T1000 (cell line): ENCODE measurements at regions not wholly inside any gene's neighbourhood (a gene's known extent, or its start where the extent isn't known, plus 50 kb on each side); places are given as distances from the start of the nearest gene placed in this dataset.
"Not testable (repeated sequence)": the region's sequence is repeated elsewhere in the genome, so short reads cannot be mapped to it uniquely, and the experiment has no call there.

ENCODE experiments used
- DNase-seq: peaks from one replicate; lab custom pipeline; 2025; ENCODE audit warnings: mixed read lengths; lab: John Stamatoyannopoulos, UW

DNA sequence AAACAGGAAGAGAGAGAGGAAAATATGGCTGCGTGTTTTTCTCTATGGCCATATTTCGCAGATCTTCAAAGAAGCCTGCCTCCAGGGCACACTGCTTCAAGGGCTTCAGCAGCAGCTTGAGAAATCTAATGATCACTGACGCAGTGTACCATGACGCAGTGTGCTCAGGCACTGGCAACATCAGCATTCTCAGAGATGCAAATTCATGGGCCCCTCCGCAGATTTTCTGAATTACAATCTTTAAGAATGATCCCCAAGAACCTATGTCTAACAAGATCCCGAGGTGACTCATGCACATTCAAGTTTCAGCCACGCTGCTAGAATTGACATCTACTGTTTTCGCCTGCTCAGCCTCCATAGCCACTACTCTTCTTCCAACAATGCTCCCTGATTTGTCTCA lies 143.9 kb upstream of the ZNF366 start:
- no peak for DNase-seq

DNA sequence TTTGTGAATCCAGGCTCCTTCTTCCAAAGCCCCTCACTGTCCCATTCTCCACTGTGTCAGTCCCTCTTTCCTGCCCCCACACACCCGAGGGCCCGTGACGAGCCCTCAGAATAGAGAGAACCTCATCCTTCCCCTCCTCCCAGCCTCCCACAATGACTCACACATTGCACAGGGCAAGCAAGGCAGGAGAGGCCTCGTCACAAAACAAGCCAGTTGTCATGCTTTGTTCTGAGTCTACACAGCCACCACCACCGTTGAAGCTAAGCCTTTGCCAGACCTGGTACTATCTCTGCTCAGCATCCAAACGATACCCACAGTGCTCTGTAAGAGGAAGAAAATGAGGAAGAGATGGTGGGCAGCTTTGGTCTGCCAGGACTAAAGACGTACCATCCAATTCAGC lies 142.2 kb upstream of the ZNF366 start:
- no peak for DNase-seq

DNA sequence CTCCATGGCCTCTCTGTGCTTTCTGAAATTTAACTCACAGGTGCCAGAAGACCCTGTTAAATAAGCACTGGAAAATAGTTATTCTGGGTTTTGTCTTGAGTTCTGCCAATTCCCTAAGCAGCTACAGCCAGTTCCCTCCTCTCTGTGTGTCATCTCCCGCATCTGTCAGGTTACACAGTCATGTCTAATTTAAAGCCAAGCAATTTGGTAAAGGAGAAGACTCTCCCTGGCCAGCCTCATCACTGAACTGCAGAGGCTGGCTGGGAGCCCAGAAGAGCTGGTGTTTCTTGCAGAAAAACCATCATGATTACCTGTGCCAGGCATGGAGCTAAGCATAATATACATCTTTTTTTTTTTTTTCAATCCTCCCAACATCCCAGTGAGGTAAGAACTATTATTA lies 141.3 kb upstream of the ZNF366 start:
- DNase-seq, result no peak

DNA sequence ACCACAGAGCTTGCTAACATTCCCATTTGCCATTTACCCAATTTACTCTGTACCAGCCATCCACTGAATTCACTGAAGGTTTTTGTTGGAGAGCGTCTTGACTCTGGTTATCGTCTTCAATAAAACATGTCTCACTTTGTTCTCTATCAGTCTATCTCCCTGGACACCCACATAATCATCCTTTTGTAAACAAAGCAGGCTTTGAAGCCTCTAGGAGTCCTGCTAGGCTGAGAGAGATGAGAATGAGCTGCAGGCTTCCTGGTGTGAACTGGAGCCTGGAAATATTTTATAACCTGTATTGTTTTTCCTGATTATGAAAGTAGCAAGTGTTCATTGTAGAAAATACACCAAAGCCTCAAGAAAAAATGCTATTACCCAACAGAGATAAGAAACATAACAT lies 140.6 kb upstream of the ZNF366 start:
- no peak for DNase-seq

DNA sequence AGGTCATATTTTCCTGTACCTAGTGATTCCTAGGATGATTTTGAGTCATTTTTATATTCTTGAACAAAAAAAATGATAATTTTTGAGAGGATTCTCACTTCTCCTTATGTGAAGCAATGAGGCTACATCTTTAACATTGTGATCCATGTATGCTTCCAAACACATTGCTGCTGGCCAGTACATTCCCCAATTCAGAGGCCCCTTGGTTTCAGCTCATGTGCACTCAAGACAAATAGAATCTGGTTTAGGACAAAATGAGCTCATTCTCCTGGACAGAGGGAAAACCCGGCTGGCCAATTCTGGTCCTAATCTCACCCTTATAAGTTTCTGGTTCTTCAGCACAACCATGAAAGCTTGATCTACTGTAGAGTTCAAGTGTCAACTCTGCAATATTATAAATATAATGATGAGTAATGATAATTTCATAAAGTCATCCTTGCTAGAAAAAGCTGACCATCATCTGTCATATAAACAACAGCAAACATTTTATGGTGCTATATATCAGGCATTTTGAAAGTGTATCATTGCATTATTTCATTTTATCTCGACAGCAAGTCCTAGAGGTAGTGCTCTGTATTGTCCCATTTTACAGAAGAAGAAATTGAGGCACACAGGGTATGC lies 139.1 kb upstream of the ZNF366 start:
- DNase-seq, result no peak

DNA sequence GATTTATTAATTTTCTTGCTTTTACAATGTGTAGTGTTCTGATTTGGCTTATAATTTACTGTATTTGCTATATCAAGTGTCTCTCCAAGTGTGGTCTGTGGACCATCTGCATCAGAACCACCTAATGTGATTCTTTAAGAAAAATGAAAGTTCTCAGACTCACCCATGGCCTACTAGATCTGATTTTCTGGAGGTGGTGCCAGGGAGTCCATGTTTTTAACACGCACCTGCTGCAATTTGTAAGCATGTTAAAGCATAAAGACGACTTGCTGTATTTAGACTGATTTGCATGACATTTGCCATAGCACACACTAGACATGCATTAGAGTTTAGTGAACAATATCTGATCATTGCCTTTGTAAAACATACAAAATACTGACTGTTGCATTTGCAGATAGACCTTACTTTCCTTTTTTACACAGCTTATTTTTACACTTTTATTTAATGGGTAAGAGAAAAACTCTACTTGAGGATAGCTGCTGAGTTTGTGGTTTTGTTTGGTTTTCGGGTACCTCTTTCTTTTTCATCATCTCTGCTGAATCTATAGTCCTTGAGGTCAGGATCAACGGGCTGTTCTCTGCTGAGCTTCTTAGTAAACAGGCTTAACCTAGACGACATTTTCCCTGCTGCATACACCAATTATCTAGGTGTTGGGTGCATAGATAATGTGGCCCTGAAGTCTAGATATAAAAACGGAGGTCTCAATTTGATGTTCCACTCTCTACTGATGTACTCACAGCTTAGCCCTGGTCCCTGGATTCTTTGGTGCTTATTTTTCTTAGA lies 138.0 kb upstream of the ZNF366 start:
- no peak for DNase-seq

DNA sequence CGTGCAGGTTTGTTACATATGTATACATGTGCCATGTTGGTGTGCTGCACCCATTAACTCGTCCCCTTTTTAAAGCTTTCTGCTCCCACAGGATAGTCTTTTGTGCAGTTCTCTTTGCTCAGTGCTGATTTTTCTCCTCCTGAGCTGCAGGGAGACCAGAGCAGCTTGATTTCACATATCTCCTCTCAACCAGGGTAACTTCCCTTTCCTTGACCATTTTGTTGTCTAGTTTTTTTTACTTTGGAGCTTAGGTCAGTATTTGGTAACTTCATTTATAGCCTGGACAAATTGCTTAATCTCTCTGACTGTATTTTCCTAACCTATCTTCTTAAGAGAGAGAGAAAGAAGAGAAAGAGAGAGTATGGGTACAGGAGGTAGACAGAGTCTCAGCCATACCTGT lies 137.1 kb upstream of the ZNF366 start:
- DNase-seq, result no peak

DNA sequence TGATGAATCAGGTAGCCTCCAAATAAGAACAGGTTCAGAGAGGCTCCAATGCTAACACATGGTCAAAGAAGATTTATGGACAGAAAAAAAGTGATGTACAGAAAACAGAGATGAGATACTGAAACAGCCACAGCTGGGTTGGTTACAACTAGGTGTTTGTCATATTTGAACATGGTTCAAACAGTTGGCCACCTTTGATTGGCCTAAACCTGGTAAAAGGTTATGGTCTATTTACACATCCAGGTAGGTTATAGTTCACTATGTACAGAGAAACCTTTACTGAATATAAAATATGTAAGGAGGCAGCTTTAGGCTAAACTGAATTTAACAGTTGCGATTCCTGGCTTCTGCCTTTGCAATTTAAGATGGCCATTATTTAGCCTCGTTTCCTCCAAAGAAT lies 134.0 kb upstream of the ZNF366 start:
- no peak for DNase-seq

DNA sequence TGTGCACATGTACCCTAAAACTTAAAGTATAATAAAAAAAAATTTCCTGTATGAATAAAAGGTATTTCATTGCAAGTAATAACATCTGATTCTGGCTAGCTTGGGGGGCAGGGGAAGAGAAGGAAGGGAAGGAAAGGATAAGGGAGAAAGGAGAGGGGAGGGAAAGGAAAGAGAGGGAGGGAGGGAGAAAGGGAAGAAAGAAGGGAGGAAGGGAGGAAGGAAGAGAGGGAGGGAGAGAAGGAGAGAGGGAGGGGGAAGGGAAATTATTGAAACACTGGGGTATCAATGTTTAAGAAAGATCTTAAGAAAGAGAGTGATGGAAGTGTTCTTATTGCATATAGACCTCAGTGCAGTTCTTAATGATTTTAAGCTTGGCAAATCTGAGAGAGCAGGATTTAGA lies 129.8 kb upstream of the ZNF366 start:
- no peak for DNase-seq

DNA sequence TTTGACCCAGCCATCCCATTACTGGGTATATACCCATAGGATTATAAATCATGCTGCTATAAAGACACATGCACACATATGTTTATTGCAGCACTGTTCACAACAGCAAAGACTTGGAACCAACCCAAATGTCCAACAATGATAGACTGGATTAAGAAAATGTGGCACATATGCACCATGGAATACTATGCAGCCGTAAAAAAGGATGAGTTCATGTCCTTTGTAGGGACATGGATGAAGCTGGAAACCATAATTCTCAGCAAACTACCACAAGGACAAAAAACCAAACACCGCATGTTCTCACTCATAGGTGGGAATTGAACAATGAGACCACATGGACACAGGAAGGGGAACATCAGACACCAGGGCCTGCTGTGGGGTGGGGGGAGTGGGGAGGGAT lies 129.4 kb upstream of the ZNF366 start:
- DNase-seq, result not testable (repeated sequence)

DNA sequence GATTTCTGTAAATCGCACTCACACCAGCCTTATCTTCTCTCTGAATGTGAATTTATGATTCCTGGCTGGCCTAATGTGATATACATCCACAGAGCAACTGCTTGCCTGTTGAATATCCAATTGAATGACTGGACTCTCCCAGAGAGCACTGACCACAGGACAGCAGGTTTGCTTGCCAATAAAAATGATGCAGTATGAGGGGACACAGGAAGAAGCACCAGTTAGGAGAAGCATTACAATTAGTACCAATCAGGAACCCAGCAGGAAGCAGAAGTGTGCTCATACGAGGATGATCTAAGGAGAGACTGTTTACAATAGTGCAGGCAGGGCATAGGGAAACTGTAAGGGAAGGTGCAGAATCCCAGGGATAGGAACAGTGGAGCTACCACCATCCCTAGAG lies 127.2 kb upstream of the ZNF366 start:
- no peak for DNase-seq

DNA sequence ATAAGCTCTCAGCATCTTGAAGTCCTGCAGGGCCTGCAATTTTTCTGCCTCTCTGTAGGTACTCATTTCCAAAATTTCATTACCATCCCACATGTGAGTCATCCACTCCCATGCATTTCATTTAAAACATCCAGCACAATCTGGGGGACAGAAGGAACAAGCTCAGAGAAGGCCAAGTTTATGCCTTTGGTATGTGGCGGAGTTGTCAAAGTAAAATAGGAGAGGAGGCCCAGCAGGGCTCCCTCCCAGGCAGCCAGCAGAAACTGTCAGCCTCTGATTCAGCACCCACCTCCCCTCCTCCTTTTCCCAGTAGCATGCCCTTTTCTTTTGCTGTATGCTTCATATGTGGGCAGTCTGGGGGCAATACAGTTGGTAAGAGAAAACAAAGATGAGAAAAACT lies 126.4 kb upstream of the ZNF366 start:
- DNase-seq, result no peak

DNA sequence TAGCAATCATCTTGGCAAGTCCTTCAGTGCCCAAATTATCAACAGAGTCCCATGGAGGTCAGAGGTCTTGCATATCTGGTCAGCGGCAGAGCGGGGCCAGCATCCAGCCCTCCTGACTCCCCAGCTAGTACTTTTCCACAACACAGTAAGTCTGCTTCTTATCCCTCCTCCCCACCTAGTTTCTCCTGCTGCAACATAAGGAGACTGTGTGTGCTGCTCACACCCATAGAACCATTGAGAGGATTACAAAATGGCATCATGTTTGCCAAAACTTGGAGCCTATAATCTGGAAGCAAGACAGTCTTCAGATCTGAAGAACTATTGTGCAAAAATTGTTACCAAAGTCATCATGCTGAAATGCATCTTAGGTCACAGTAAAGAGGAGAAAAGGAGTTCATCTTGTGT lies 125.8 kb upstream of the ZNF366 start:
- no peak for DNase-seq

DNA sequence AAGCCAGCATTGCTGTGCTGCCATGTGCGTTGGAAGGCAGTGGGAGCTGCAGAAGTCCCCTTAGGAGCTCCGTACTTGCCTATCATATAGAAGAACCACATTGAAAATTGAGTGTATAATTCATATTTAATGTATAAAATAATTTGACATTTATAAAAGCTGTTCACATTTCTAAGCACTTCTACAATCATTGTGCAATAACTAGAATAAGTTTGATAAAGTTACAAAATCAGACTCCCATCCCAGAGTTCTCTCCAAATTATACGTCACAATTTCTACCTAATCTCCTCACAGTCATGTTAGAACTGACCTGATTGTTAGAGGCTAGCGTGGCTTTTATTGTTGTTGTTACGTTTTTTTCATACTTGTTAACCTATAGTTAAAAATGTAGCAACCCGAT lies 123.5 kb upstream of the ZNF366 start:
- DNase-seq, result no peak

DNA sequence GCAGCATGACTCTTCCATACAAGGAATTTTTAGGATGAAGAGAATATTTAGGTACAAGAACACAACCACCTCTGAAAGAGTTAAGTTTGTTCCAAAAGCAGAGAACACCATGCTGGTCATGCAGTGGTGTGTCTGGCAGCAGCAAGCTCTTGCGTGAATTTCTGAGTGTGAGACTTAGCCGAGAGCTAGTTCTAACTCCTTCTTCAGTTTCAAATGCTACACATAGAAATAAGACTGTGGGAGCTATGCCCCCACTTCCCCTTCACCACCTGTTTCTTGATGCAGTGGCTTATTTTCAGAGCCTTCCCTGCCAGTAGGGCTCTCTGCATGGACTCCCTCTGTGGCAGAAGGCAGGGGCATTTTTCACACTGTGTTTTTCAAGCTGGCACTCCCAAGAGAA lies 122.9 kb upstream of the ZNF366 start:
- DNase-seq, result no peak

DNA sequence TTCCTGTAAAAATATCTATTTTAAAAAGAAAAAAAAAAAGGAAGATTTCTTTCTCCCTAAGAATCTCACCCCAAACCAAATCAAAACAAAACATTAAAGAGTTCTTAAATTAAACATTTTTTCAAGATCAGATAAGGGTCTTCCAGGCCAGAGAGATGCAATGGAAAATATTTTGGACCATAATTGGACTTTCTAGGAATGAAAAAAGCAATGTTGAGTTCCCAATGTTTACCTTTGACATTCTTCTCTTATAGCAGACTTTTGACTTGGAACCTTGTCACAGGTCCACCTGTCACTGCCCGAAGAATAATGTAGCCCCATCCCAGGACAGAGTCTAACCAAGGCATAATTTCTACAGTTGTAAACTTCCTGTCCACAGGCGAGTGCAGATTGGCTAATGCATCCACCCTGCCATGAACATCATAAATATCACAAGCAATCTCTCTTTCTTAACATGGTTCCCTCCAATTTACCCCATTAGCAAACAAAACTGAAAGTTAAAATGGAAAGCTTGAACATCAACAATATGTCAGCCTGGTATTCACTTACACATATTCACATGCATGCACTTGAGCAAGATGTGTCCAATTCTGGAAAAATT lies 121.7 kb upstream of the ZNF366 start:
- DNase-seq, result no peak

DNA sequence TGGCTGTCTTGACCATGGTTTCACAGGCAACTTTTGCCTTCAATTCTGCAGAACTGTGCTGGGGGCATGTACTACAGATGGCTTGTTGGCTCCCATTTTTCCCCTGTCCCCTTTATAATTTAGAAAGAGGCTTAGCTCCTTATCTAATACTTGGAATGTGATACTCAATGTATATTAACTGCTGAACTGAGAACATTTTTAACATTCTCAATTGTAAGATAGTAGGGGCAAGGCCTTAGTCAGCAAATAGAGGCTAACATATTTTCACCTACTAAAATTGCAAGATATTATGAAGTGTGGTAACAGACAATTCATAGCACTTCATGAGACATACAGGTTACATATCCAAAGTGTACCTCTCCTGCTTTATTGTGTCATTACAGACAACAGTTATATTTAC lies 118.1 kb upstream of the ZNF366 start:
- DNase-seq, result no peak

DNA sequence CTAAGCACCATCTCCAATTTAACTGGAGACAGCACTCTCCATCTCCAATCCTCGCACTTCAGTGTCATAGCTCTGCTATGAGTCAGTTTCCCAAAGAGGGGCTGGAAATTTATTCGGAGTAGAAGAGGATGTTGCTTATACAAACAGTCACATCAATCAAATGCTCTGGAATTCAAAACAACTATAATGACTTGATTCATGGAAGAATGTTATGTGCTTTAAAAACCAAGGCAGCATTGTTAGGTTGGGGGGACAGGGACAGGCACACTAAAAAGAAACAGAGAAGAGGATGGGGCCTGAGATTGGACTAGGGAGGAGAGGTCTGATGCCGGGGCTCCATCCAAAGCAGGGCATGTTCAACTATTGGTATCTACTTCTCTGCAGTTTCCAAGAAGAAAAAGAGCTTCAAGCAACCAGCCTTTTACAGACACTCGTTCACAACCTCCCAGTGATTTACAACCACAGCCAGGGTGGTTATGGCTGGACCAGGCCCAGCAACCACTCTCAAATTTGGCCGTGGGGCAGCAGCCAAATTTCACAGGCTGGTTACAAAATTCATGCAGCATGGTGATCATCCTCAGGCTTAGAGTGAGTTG lies 117.5 kb upstream of the ZNF366 start:
- no peak for DNase-seq

DNA sequence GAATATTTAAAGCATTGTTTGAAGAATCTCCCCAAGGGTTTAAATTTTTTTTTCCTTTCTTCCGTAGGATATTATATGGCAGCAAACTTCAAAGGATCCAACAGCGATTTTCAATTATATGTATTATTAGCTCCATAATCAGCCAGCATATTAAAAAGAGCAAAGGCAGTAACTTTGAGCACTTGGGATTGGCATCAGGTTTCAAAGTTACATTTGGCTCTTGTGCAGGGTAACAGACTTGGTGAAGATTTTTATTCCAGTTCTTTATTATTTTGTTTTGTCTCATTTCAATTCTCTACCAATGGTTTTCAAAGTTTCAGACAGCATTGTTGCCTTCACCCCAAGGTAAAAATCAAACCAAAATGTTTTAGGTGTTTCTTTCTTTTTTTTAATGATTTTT lies 116.7 kb upstream of the ZNF366 start:
- DNase-seq, result no peak

DNA sequence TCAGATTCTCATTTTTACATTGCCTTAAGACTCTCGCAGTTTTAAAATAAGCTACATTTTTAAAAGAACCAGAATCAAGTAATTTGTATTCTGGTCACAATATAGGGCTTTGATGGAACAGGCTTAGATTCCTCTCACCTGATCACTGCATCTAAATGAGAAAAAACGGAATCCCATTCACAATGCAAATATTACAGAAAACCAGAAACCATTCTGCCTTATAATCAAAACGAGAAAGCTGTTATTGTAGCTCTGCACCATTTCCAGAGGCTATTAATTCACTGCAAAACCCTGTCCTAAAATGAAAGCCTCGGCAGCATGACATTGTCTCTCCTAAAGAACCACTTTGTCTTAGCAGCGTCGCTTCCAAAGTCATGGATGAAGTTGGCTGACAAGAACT lies 116.1 kb upstream of the ZNF366 start:
- no peak for DNase-seq

DNA sequence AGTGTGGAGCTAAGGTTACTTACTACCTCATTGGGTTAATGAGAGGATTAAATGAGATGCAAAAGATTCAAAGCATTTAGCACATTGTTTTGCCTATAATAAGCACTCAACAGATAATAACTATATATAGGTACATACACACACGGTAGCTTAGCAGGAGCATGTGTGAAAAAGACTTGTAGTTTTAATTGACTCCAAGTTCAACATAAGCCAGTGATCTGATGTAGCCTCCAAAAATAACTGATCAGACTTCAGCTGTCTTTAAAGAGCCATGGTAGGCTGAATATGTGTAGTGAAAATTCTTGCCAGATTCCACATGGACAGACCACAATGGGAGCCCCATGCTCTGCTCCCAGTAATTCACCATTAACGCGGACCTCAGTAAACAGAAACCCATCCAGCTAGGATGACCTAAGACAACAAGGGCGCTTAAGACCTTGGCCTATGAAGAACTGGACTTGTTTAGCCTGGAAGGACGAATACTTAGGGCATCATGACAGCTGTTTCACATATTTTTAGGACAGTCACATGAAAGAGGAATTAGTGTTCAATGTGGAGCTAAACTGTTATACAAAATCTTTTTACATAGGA lies 115.1 kb upstream of the ZNF366 start:
- DNase-seq, result no peak

DNA sequence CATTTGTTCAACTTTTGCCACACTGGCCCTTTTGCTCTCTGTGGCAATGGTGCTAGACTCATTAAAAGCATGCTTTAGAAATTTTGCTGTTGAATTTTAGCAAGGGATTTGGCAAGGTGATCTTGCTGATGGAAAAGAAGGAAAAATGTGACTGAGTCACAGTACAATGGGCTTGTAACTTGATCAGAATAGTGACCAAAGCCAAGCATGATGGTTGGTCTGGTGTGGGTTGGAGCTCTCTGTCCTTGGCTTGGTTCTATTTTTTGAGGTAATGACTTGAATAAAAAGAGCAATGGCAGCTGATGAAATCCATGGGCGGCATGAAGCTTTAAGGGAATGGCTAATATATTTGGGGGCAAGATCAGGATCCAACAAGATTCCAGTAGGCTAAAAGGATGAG lies 114.4 kb upstream of the ZNF366 start:
- DNase-seq, result no peak

DNA sequence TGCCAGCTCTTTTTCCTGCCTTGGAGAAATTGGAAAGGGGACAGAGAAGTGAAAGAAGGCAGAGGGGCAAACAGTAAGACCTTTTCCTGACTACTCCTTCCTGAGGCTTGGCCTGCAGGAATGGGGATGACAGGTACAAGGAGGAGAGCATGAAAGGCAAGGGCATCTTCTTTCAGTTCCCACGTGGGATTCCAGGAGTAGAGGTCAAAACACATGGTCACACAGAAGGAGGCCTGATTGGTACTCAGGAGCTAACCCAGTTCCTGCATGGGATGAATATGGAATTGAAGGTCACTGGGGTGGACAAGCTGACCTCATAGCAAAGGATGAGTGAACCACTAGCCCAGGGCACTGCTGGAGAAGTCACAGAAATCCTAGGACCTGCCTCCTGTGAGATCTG lies 112.5 kb upstream of the ZNF366 start:
- no peak for DNase-seq
